OCI-LY3 (cell line): ENCODE measurements at regions not wholly inside any gene's neighbourhood (a gene's known extent, or its start where the extent isn't known, plus 50 kb on each side); places are given as distances from the start of the nearest gene placed in this dataset.

Experiments used
- H2AFZ ChIP-seq: fragments of 200-600, 300-600 bp; shearing (Covaris generic); 2 replicates; pipeline ENCODE4 v1.6.0; 2014; ENCODE audit warnings: antibody characterized with exemption, low read depth, low read length
- H3K27ac ChIP-seq: fragments of 200-600, 300-600 bp; sonication (generic); 2 replicates; pipeline ENCODE4 v1.5.1; 2014; ENCODE audit warnings: mild to moderate bottlenecking, low read length, moderate library complexity, mixed read lengths
- H3K27me3 ChIP-seq: fragments of 200-600, 300-600 bp; sonication (generic); 2 replicates; pipeline ENCODE4 v1.6.1; 2014; ENCODE audit warnings: low read depth, low read length, mixed read lengths
- H3K36me3 ChIP-seq: fragments of 200-600, 300-600 bp; sonication (generic); replicated peaks from 2 replicates; pipeline ENCODE3; 2014; ENCODE audit warnings: low read depth, low read length, mixed read lengths
- H3K4me1 ChIP-seq: fragments of 300-600, 200-600 bp; sonication (generic); 2 replicates; pipeline ENCODE4 v1.6.1; 2014; ENCODE audit warnings: low read length, mixed read lengths
- H3K4me2 ChIP-seq: fragments of 200-600, 300-600 bp; sonication (generic); 2 replicates; pipeline ENCODE4 v1.6.1; 2014; ENCODE audit warnings: low read length, mixed read lengths
- H3K4me3 ChIP-seq: fragments of 300-600, 200-600 bp; sonication (generic); 2 replicates; pipeline ENCODE4 v1.5.1; 2014; ENCODE audit warnings: antibody characterized with exemption, mild to moderate bottlenecking, low read length, moderate library complexity
- H3K79me2 ChIP-seq: fragments of 300-600, 200-600 bp; shearing (Covaris generic); 2 replicates; pipeline ENCODE4 v1.6.1; 2014; ENCODE audit warnings: mild to moderate bottlenecking, low read length, mixed read lengths
- H3K9ac ChIP-seq: fragments of 300-600, 200-600 bp; shearing (Covaris generic); 2 replicates; pipeline ENCODE4 v1.6.0; 2014; ENCODE audit warnings: mild to moderate bottlenecking, low read length, moderate library complexity
- H3K9me3 ChIP-seq: fragments of 200-600, 300-600 bp; shearing (Covaris generic); 2 replicates; pipeline ENCODE4 v1.6.1; 2014; ENCODE audit warnings: low read length, mixed read lengths; ENCODE audit not compliant: insufficient read depth
- H4K20me1 ChIP-seq: fragments of 200-600, 300-600 bp; sonication (generic); 2 replicates; pipeline ENCODE4 v1.6.1; 2016; ENCODE audit warnings: low read length, mixed read lengths; ENCODE audit not compliant: insufficient read depth
- EZH2phosphoT487 ChIP-seq: fragments of 200-600 bp; shearing (Covaris generic); IDR thresholded peaks from 2 replicates; pipeline ENCODE4 v1.6.1; 2018; ENCODE audit warnings: antibody characterized with exemption, mixed run types, low read depth
- TF ChIP-seq, protein P1 (sequence below): fragments of 200-600, 300-600 bp; sonication (generic); IDR thresholded peaks from 2 replicates; pipeline ENCODE4 v1.5.1; 2014; ENCODE audit warnings: antibody characterized with exemption, low read length, low read depth

DNA sequence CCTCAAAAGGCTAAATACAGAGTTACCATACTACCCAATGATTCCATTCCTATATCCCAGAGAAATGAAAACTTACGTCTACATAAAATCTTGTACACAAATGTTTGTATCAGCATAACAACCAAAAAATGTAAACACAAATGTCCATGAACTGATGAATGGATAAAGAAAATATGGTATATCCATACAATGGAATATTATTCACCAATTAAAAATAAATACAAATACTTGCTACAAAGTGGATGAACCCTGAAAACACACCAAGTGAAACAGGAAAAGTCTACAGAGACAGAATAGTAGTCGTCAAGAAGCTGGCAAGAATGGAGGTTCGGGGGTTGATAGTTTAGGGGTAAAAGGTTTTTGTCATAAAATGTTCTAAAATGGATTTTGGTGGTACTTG lies 54.0 kb upstream of the ANKRD28 start:
- TF ChIP-seq, protein P1, sequence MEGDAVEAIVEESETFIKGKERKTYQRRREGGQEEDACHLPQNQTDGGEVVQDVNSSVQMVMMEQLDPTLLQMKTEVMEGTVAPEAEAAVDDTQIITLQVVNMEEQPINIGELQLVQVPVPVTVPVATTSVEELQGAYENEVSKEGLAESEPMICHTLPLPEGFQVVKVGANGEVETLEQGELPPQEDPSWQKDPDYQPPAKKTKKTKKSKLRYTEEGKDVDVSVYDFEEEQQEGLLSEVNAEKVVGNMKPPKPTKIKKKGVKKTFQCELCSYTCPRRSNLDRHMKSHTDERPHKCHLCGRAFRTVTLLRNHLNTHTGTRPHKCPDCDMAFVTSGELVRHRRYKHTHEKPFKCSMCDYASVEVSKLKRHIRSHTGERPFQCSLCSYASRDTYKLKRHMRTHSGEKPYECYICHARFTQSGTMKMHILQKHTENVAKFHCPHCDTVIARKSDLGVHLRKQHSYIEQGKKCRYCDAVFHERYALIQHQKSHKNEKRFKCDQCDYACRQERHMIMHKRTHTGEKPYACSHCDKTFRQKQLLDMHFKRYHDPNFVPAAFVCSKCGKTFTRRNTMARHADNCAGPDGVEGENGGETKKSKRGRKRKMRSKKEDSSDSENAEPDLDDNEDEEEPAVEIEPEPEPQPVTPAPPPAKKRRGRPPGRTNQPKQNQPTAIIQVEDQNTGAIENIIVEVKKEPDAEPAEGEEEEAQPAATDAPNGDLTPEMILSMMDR: no peak
- no peak for TF ChIP-seq EZH2phosphoT487
- Histone ChIP-seq H3K36me3 (peaks cover 20% of the 10 kb centered on the region), H3K27ac (no peak overlapping the region), H3K4me1 (peaks cover 6% of the 10 kb centered on the region; the same call in 1 of the 2 replicates), H2AFZ (no peak overlapping the region), H3K4me2 (no peak overlapping the region), H3K27me3 (no peaks in the 10 kb centered on the region), H3K79me2 (peaks cover 69% of the 10 kb centered on the region), H3K9ac (no peak overlapping the region), H3K4me3 (no peak overlapping the region), H4K20me1 (peaks cover 35% of the 10 kb centered on the region), H3K9me3 (no peaks in the 10 kb centered on the region)

DNA sequence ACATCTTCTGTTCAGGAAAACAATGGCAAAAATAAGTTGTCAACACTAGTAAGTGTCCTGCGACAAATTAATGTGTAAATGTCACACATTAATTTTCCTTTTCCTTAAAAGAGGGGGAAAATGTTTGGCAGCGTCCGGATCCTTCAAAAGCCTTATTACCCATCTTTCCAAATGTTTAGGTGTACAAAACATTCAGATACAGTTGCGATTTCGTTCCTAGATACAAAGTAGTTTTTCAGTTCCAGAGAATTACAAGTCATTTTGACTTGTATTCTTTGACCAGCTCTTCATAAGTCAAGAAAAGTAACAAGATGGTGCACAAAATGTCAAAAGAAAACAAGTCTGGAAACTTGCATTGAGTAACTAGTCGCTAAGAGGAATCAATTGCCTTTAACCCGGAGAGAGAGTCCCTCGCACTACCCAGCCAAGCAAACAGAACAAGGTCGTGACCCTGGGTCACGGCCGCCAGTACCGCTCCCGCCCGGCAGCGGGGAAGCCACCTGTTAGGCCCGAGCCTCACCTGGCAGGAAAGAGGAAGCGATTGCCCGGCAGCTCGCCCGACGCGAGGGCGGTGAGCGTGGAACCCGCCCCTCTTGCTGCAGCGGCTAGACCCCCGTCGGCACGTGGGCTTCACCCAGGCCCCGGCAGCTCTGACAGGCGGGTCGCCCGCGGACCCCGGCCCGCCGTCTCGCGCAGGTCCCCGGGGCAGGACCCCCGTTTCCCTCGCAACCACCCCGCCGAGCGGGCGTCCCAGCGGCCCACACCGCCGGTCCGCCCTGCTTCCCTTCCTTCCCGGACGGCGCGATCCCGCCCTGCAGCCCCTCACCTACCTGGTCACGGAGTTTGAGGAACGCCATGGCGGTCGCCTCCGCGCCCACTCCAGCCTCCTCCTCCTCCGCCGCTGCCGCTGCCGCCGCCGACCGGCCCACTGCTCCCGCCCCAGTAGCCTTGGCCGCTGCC lies 61.0 kb upstream of the ANKRD28 start:
- peak overlapping the region; percentile 79 for H2AFZ ChIP-seq
- peak overlapping the region; percentile 82 for H3K4me3 ChIP-seq
- TF ChIP-seq, protein P1: no peak
- TF ChIP-seq EZH2phosphoT487: no peak
- peak overlapping the region; percentile 83 for H3K4me2 ChIP-seq
- no peaks in the 10 kb centered on the region for H3K27me3 ChIP-seq
- peaks cover 5% of the 10 kb centered on the region for H3K36me3 ChIP-seq
- H3K27ac ChIP-seq: peak overlapping the region; percentile 59
- H3K9me3 ChIP-seq: no peaks in the 10 kb centered on the region
- H3K9ac ChIP-seq: peak overlapping the region; percentile 88
- H3K4me1 ChIP-seq: peaks cover 27% of the 10 kb centered on the region
- H4K20me1 ChIP-seq: peaks cover 33% of the 10 kb centered on the region
- H3K79me2 ChIP-seq: peaks cover 55% of the 10 kb centered on the region

DNA sequence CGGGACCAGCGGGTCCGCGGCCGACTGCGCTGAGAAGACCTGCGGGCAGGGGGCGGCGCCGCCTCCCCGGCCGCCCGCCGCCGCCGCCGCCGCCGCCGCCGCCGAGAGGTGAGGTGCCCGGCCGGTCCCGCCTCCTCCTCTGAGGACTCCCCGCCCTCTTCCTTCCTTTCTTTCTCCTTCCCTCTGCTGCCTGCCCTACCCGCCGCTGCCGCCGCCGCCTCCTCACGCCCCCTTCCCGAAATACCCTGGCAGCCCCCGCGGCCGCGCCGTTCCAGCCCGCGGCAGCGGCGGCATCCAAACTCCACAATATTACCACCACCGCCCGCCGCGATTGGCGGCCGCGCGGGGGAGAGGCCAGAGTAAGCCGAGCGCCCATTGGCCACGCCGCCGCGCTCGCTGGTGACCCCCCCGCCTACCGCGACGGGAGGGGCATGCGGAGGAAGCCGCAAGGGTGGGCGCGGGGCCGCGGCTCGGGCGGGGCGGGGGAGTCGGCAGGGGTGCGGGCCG lies 61.8 kb upstream of the ANKRD28 start:
- peak overlapping the region; percentile 92 for H3K4me2 ChIP-seq
- peaks cover 47% of the 10 kb centered on the region for H3K79me2 ChIP-seq
- H3K36me3 ChIP-seq: no peaks in the 10 kb centered on the region

More for the DNA sequence above, 61.8 kb upstream of the ANKRD28 start:
- Histone ChIP-seq H2AFZ (peak overlapping the region; percentile 79), H3K27ac (peak overlapping the region; percentile 59), H4K20me1 (peaks cover 33% of the 10 kb centered on the region), H3K27me3 (no peaks in the 10 kb centered on the region), H3K4me1 (peaks cover 27% of the 10 kb centered on the region), H3K9ac (peak overlapping the region; percentile 88), H3K4me3 (peak overlapping the region; percentile 82), H3K9me3 (no peaks in the 10 kb centered on the region)
- TF ChIP-seq, protein P1: no peak
- TF ChIP-seq EZH2phosphoT487: no peak
